AG04450 (cell line): ENCODE measurements at regions not wholly inside any gene's neighbourhood (a gene's known extent, or its start where the extent isn't known, plus 50 kb on each side); places are given as distances from the start of the nearest gene placed in this dataset.

Experiments used
- CTCF ChIA-PET: fragments of 300-600, 350-600 bp; formaldehyde crosslinking; extraction: SDS; loops from one replicate; lab custom pipeline; 2022; ENCODE audit warnings: antibody characterized with exemption, inconsistent platforms; lab: Charles Lee
- POLR2A ChIA-PET: fragments of 350-600 bp; formaldehyde crosslinking; extraction: SDS; loops from one replicate; lab custom pipeline; 2021; ENCODE audit warnings: antibody characterized with exemption, inconsistent platforms; lab: Yijun Ruan, JAX
- DNase-seq: peaks from one replicate; pipeline ENCODE4 v3.0.0-alpha.2; 2011; ENCODE audit warnings: low read depth, low spot score
- H3K27ac ChIP-seq: one replicate; pipeline ENCODE4 v1.5.1; 2012; ENCODE audit warnings: low read depth, low read length, control low read depth
- H3K27me3 ChIP-seq: one replicate; pipeline ENCODE4 v1.6.0; 2012; ENCODE audit warnings: low read length; ENCODE audit not compliant: control insufficient read depth, insufficient read depth
- H3K4me3 ChIP-seq: 2 replicates; pipeline ENCODE4 v1.5.1; 2011; ENCODE audit warnings: mild to moderate bottlenecking, low read depth, low read length, control low read depth
- H3K9me3 ChIP-seq: 2 replicates; pipeline ENCODE4 v1.5.1; 2012; ENCODE audit warnings: low read length; ENCODE audit not compliant: control insufficient read depth, insufficient read depth
- TF ChIP-seq, protein P1 (sequence below): IDR thresholded peaks from 2 replicates; pipeline ENCODE4 v1.5.1; 2011; ENCODE audit warnings: low read depth, low read length, control low read depth, inconsistent platforms

DNA sequence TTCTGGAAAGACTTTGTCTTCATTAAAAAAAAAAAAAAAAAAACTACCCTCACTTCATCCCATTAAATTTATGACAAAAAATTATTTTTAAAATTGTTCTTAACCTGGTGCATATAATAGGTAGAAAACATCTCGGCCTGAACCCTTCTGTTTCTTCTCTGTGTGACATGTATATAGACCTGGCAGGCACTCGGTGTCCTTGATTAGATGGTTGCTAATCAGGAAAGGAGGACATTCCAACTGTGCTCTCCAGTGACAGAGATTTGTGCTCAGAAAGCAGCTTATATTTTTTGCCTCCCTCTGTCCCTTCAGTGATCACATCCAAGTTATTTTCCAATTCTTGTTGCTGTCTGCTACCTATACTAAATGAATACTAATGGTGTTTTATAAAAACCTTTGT is 355.6 kb downstream of the CBLL2 start:
- POLR2A ChIA-PET, result interaction anchor here (0.7 kb wide), 1 partner anchor 472 kb away, joined by 5 read pairs; no protein-coding TSS in a partner anchor
- Histone ChIP-seq H3K4me3 (no peak overlapping the region), H3K9me3 (no peaks in the 10 kb centered on the region), H3K27me3 (no peaks in the 10 kb centered on the region), H3K27ac (no peak overlapping the region)
- CTCF ChIA-PET, result interaction anchor here (0.7 kb wide), 1 partner anchor 249 kb away, joined by 11 read pairs; no protein-coding TSS in a partner anchor
- no peak for DNase-seq
- TF ChIP-seq, protein P1, sequence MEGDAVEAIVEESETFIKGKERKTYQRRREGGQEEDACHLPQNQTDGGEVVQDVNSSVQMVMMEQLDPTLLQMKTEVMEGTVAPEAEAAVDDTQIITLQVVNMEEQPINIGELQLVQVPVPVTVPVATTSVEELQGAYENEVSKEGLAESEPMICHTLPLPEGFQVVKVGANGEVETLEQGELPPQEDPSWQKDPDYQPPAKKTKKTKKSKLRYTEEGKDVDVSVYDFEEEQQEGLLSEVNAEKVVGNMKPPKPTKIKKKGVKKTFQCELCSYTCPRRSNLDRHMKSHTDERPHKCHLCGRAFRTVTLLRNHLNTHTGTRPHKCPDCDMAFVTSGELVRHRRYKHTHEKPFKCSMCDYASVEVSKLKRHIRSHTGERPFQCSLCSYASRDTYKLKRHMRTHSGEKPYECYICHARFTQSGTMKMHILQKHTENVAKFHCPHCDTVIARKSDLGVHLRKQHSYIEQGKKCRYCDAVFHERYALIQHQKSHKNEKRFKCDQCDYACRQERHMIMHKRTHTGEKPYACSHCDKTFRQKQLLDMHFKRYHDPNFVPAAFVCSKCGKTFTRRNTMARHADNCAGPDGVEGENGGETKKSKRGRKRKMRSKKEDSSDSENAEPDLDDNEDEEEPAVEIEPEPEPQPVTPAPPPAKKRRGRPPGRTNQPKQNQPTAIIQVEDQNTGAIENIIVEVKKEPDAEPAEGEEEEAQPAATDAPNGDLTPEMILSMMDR, result no peak

DNA sequence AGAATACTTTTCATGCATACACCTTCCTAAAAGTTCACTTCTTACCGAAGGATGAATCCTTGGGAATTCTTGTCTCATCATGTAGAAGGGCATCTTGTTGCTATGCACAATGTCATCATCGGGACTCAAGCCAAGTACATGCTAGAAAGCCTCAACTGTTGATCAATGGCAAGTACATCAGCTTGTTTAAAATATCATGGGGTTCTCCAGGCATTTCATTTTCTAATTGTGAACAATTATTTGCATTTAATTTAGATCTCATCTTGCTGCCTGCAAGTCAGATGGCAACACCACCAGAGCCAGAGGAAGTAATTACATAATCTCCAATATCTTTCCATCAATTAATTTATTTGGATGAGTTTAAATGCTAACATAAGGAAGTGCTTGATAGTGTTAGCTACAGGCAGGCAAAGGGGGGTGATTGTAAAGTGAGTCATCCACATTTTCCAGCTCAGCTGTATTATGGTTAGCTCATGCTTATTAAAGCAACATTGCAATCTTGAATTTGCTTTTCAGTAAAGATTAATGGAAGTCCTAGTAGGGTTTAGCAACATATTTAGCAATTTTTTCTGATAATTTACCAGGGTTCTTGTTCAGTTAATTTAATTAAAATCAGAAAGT is 356.5 kb downstream of the CBLL2 start:
- peak; percentile 21 for DNase-seq
- H3K4me3 ChIP-seq, result no peak overlapping the region
- H3K27me3 ChIP-seq, result no peaks in the 10 kb centered on the region
- ChIA-PET POLR2A (no interaction called here), CTCF (interaction anchor here (1.3 kb wide), 1 partner anchor 119 kb away, joined by 4 read pairs; no protein-coding TSS in a partner anchor)
- TF ChIP-seq, protein P1, result no peak
- no peak overlapping the region for H3K27ac ChIP-seq
- H3K9me3 ChIP-seq, result no peaks in the 10 kb centered on the region

DNA sequence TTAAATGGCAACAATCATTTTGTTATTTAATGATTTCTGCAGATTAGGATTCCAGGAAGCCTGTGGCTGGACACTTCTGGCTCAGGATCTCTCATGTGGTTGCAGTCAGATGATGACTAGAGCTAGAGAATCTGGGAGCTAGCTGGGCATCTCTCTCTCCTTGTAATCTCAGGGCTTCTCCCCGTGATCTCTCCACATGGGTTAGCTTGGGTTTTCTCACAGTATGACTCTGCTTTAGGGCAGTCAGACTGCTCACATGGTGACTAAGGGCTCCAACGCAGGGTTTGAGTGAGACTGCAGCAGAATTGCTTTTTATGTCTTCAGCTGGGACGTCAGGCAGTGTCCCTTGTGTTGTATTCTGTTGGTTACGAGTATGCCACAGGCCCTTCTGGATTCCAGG is 361.4 kb downstream of the CBLL2 start:
- Histone ChIP-seq H3K4me3 (no peak overlapping the region), H3K9me3 (no peaks in the 10 kb centered on the region), H3K27ac (peak overlapping the region; percentile 31), H3K27me3 (no peaks in the 10 kb centered on the region)
- TF ChIP-seq, protein P1, result no peak
- ChIA-PET POLR2A (no interaction called here), CTCF (no interaction called here)
- peak; percentile 16 for DNase-seq

DNA sequence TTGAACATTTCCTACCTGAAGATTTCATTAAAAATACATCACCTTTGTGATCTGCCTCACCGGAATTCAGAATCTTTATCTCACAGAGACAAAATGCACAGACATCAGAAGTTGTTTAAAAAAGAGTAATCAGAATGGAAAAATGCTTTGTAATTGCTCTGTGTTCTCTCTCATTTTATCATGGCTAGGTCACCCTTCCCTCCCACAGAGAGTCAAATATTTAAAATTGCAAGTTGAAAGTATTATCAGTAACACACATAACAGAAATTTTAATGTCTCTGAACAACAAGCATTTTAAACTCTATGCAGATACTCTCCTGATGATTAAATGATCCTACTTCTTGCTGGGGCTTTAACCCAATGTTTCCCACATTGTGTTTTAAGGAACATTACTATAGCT is 362.0 kb downstream of the CBLL2 start:
- Histone ChIP-seq H3K27ac (no peak overlapping the region), H3K9me3 (no peaks in the 10 kb centered on the region), H3K27me3 (no peaks in the 10 kb centered on the region), H3K4me3 (no peak overlapping the region)
- ChIA-PET POLR2A (no interaction called here), CTCF (no interaction called here)
- TF ChIP-seq, protein P1, result no peak
- no peak for DNase-seq

DNA sequence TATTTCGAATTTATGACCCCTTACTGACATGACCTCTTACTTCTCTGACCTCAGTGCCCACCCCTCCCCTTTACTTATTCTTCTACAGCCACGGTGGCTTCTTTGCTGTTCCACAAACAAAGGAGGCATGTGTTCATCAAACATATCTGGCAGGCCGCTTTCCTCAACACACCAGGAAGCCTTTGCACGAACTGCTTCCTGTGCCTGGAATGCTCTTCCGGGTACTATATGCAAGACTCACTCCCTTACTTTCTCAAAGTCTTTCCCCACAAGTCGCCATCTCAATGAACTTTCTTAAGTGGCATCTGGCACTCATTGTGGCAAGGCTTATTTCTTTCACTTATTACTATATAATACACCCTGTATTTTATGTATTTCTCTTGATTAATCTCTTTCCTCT is 351.5 kb upstream of the DDX53 start:
- ChIA-PET CTCF (no interaction called here), POLR2A (no interaction called here)
- DNase-seq, result no peak
- Histone ChIP-seq H3K4me3 (no peak overlapping the region), H3K27me3 (no peaks in the 10 kb centered on the region), H3K27ac (no peak overlapping the region), H3K9me3 (no peaks in the 10 kb centered on the region)
- TF ChIP-seq, protein P1, result no peak
